ENCODE measurements at regions not wholly inside any gene's neighbourhood (a gene's known extent, or its start where the extent isn't known, plus 50 kb on each side); places are given as distances from the start of the nearest gene placed in this dataset.

DNA sequence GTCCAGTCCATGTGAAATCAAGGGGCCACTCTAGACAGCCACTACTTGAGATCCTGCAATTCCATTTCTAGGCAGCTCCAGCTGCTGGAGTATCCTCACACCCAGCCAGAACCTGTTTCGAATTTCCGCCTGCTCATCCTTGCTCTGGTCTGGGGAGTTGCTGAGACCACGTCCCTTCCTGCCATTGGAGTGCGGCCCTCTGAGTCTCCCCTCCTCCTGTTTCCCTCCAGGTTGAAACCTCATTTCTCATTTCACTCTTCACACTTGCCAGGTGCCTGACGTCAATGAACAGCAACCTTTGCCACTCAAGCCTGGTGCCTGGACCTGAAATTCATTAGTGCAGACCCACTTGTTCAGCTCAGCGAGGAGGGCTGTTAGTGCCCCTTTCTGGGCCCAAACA, 307.5 kb upstream of the SHH start:
- CTCF ChIA-PET = interaction anchor here (1.5 kb wide), 1 partner anchor 13 kb away, joined by 3 read pairs; no protein-coding TSS in a partner anchor

DNA sequence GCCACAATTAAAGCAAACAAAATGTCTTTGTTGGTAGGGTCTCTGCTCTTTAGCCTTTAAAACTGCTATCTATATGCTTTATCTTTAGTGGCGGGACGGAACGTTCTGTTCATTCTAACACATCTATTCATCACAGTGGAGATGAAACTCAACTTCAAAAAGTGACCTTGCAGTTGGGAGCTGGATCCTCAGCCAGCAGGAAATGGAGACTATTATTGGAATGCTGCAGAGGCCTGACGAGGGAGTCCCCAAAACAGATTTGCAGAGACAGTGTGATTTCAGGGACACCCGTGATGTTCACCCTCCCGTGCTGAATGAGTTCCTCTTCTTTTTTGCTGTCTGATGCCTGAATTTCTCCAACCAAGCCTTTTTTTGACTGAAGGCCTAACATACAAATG, 306.0 kb upstream of the SHH start:
- ChIA-PET CTCF (interaction anchor here (1.5 kb wide), 1 partner anchor 11 kb away, joined by 3 read pairs; no protein-coding TSS in a partner anchor), POLR2A (no interaction called here)
- TF ChIP-seq, protein P1, sequence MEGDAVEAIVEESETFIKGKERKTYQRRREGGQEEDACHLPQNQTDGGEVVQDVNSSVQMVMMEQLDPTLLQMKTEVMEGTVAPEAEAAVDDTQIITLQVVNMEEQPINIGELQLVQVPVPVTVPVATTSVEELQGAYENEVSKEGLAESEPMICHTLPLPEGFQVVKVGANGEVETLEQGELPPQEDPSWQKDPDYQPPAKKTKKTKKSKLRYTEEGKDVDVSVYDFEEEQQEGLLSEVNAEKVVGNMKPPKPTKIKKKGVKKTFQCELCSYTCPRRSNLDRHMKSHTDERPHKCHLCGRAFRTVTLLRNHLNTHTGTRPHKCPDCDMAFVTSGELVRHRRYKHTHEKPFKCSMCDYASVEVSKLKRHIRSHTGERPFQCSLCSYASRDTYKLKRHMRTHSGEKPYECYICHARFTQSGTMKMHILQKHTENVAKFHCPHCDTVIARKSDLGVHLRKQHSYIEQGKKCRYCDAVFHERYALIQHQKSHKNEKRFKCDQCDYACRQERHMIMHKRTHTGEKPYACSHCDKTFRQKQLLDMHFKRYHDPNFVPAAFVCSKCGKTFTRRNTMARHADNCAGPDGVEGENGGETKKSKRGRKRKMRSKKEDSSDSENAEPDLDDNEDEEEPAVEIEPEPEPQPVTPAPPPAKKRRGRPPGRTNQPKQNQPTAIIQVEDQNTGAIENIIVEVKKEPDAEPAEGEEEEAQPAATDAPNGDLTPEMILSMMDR (IDR thresholded peaks at IDR 0.05; ENCODE audit: control extremely low read depth, extremely low read depth, low read depth, missing control alignments) = no peak
- DNase-seq (ENCODE audit: extremely low spot score) = no peak

More for the DNA sequence above, 307.5 kb upstream of the SHH start:
- no peak for DNase-seq (ENCODE audit: extremely low spot score)
- POLR2A ChIA-PET = no interaction called here
- TF ChIP-seq, protein P1 (IDR thresholded peaks at IDR 0.05; ENCODE audit: control extremely low read depth, extremely low read depth, low read depth, missing control alignments) = no peak

DNA sequence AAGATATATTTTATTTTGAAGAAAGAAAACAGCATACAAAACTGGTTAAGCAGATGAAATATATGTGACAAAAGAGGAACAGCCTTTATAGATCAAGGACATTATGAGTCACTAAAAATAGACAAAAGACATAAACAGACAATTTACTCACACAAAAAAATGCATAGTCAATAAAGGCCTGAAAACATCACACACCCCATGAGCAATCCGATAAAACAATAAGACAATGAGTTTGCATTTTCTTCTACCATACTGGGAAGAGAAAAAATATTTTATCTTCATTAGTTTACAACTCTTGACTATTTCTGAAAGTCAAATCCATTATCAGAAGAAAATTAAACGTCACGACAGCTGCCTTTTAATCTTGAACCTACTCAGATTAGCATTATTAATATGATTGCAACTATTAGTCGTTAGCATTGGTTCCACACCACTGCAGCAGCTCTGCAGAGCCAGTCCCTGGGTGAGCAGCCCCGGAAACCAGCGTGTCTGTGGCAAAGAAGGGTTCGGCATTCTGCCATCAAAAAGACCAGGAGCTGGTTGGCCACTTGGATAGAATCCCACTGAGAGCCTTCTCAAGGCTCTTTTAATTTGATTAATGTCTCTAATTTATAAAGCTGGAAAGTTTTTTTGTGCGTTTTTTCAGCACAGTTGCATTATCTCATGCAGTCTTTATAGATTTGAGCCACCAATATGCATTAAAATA, 305.4 kb upstream of the SHH start:
- TF ChIP-seq, protein P1 (IDR thresholded peaks at IDR 0.05; ENCODE audit: control extremely low read depth, extremely low read depth, low read depth, missing control alignments) = no peak
- CTCF ChIA-PET = no interaction called here

DNA sequence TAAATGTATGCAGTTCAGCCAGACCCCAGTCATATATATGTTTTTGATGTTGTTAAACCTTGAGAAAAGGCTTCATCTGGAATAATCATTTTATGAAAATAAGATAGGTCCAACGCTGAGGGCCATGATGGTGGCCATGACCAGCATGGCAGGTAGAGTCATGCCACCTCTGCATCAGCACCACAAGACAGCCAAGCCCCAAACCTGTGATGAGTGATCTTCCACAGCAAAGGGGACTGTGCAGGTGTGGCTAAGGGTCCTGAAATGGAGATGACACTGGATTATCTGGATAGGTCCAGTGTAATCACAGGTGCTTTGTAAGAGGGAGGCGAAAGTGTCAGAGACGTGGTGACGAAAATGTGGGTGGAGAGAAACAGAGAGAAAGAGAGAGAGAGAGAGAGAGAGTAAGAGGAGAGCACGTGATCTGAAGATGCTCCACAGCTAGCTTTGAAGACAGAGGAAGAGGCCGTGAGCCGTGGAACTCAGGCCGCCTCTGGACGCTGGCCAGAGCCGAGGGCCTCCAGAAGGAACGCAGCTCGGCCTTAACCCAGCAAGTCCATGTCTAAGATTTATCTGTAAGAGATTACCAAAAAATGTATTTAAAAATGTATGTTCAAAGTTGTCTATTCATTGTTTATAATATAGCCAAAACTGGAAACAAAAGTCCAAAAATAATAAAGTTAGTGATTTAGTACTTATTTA, 304.4 kb upstream of the SHH start:
- TF ChIP-seq, protein P1 (IDR thresholded peaks at IDR 0.05; ENCODE audit: control extremely low read depth, extremely low read depth, low read depth, missing control alignments) = no peak
- POLR2A ChIA-PET = no interaction called here
- DNase-seq (ENCODE audit: extremely low spot score) = no peak
- CTCF ChIA-PET = no interaction called here

More for the DNA sequence above, 305.4 kb upstream of the SHH start:
- POLR2A ChIA-PET = no interaction called here
- no peak for DNase-seq (ENCODE audit: extremely low spot score)

DNA sequence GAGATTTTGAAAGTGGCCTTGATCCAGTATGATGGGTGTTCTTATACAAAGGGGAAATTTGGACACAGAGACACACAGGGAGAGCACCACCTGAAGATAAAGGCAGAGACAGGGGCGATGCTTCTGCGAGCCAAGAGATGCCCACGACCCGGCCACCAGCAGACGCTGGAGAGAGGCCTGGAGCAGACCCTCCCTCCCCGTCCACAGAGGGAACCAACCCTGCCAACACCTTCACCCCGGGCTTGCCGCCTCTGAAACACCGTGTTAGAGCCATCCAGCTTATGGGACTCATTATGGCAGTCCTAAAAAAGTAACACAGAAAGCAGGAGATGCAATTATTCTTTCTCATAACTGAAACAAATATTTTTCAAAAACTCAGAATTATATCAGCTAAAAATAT, 303.3 kb upstream of the SHH start:
- TF ChIP-seq, protein P1 (IDR thresholded peaks at IDR 0.05; ENCODE audit: control extremely low read depth, extremely low read depth, low read depth, missing control alignments) = no peak
- DNase-seq (ENCODE audit: extremely low spot score) = no peak
- CTCF ChIA-PET = no interaction called here
- POLR2A ChIA-PET = no interaction called here

DNA sequence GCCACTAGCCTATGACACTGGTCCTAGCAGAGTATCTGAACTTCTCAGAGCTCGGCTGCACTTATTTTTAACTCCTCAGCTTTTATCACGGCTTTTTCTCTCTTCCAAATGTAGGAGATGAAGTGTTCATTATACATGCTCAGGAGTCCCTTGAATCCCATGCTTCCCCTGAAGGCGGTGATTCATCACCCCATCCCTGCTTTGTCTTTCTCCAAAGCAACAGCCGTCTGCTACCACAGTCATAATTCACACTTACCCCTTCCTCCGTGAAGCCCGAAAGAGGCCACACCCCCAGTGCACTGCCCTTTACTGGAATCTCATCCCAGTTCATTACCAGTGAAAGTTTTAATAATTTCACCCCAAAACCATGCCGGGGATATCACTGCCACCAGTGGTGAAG, 301.5 kb upstream of the SHH start:
- TF ChIP-seq, protein P1 (IDR thresholded peaks at IDR 0.05; ENCODE audit: control extremely low read depth, extremely low read depth, low read depth, missing control alignments) = no peak
- POLR2A ChIA-PET = no interaction called here
- no peak for DNase-seq (ENCODE audit: extremely low spot score)
- CTCF ChIA-PET = no interaction called here
